Kidney capillary endothelial cell (primary cell): ENCODE measurements at regions not wholly inside any gene's neighbourhood (a gene's known extent, or its start where the extent isn't known, plus 50 kb on each side); places are given as distances from the start of the nearest gene placed in this dataset.

Experiments used
- DNase-seq: peaks from one replicate; pipeline ENCODE4 v3.0.0-alpha.2; 2018; ENCODE audit warnings: low spot score

GRCh38 chr4:160836431-160836830, 1327.4 kb downstream of the FSTL5 start:
- DNase-seq: no peak

- no peak for DNase-seq
These were observed 1317.7 kb downstream of the FSTL5 start for GRCh38 chr4:160846121-160846520.

GRCh38 chr4:160847228-160847627, 1316.6 kb downstream of the FSTL5 start:
- no peak for DNase-seq

GRCh38 chr4:160848489-160848888, 1315.3 kb downstream of the FSTL5 start:
- no peak for DNase-seq

GRCh38 chr4:160848901-160849760, 1314.7 kb downstream of the FSTL5 start:
- no peak for DNase-seq

- DNase-seq: no peak
These were observed 1299.5 kb downstream of the FSTL5 start for GRCh38 chr4:160864253-160864652.

- DNase-seq: no peak
These were observed 1293.9 kb downstream of the FSTL5 start for GRCh38 chr4:160869899-160870298.

- no peak for DNase-seq
These were observed 1291.3 kb downstream of the FSTL5 start for GRCh38 chr4:160872491-160872890.

GRCh38 chr4:160877087-160877790, 1286.6 kb downstream of the FSTL5 start:
- DNase-seq: no peak

- DNase-seq: no peak
These were observed 1283.6 kb downstream of the FSTL5 start for GRCh38 chr4:160880180-160880579.

- no peak for DNase-seq
These were observed 1276.1 kb downstream of the FSTL5 start for GRCh38 chr4:160887668-160888067.

GRCh38 chr4:160894128-160894527, 1269.7 kb downstream of the FSTL5 start:
- no peak for DNase-seq

- no peak for DNase-seq
These were observed 1269.0 kb downstream of the FSTL5 start for GRCh38 chr4:160894809-160895208.

GRCh38 chr4:160927311-160927710, 1236.5 kb downstream of the FSTL5 start:
- DNase-seq: no peak

GRCh38 chr4:160928482-160928881, 1235.3 kb downstream of the FSTL5 start:
- DNase-seq: no peak

GRCh38 chr4:160947653-160948052, 1216.1 kb downstream of the FSTL5 start:
- no peak for DNase-seq

- no peak for DNase-seq
These were observed 1206.9 kb downstream of the FSTL5 start for GRCh38 chr4:160956875-160957274.

GRCh38 chr4:160969925-160970324, 1193.9 kb downstream of the FSTL5 start:
- no peak for DNase-seq

- no peak for DNase-seq
These were observed 1183.7 kb downstream of the FSTL5 start for GRCh38 chr4:160980091-160980490.

- DNase-seq: no peak
These were observed 1182.7 kb downstream of the FSTL5 start for GRCh38 chr4:160981083-160981482.

- no peak for DNase-seq
These were observed 1180.8 kb downstream of the FSTL5 start for GRCh38 chr4:160983035-160983434.

GRCh38 chr4:161002386-161002785, 1161.4 kb downstream of the FSTL5 start:
- no peak for DNase-seq

GRCh38 chr4:161003418-161004057, 1160.3 kb downstream of the FSTL5 start:
- DNase-seq: no peak
